ENCODE measurements at regions not wholly inside any gene's neighbourhood (a gene's known extent, or its start where the extent isn't known, plus 50 kb on each side); places are given as distances from the start of the nearest gene placed in this dataset.

- TF ChIP-seq CTCF (IDR thresholded peaks at IDR 0.05; ENCODE audit: low read depth, low read length) = no peak
- in situ Hi-C loops (cut with HindIII; ENCODE audit: low sequenced_read_pairs) = no loop called here
- DNase-seq (ENCODE audit: low read depth, low spot score) = no peak
- no peak overlapping the region for H3K4me3 ChIP-seq (ENCODE audit: low read depth, low read length)
Observed at GRCh38 chr6:92052513-92052912, 1366.8 kb downstream of the EPHA7 start.

DNA sequence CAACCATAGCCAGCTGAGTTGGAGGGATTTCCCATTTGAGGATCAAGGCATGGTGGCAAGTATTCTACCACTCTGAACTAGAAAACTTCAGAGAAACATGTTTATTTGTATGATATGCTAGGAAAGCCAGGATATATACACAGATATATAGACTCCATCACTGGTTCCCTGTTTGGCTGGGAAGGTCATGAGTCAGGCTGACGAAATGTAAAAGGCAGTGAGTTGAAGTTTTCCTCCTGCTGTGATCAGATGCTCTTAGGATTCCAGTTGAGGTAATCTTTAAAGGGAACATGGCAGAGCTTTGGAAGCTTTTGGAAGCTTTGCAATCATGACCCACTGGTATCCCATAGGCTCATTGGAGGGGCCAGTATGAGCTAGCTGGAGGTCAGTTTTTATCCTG lies 1369.1 kb downstream of the EPHA7 start:
- TF ChIP-seq CTCF (IDR thresholded peaks at IDR 0.05; ENCODE audit: low read depth, low read length) = no peak
- peak; percentile 51 for DNase-seq (ENCODE audit: low read depth, low spot score)
- no peak overlapping the region for H3K4me3 ChIP-seq (ENCODE audit: low read depth, low read length)
- in situ Hi-C loops (cut with HindIII; ENCODE audit: low sequenced_read_pairs) = no loop called here

DNA sequence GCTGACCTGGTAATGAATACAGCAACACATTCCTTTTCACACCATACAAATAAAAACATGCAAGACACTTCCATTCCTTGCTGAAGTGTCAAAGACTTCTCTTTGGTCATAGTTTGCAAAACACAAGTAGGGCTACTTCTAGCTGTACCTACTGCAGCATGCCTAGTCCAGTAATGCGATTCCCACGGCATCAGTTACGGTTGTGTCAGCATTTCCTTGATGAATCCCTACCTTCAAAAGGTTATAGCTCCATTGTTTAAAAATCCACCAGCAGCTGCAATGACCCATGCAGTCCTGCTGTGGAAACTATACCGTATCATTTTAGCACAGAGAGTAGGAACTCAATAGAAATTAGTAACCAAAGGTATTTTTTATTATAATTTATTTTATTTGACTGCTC lies 1371.5 kb downstream of the EPHA7 start:
- H3K4me3 ChIP-seq (ENCODE audit: low read depth, low read length) = no peak overlapping the region
- in situ Hi-C loops (cut with HindIII; ENCODE audit: low sequenced_read_pairs) = no loop called here
- DNase-seq (ENCODE audit: low read depth, low spot score) = no peak
- TF ChIP-seq CTCF (IDR thresholded peaks at IDR 0.05; ENCODE audit: low read depth, low read length) = no peak

DNA sequence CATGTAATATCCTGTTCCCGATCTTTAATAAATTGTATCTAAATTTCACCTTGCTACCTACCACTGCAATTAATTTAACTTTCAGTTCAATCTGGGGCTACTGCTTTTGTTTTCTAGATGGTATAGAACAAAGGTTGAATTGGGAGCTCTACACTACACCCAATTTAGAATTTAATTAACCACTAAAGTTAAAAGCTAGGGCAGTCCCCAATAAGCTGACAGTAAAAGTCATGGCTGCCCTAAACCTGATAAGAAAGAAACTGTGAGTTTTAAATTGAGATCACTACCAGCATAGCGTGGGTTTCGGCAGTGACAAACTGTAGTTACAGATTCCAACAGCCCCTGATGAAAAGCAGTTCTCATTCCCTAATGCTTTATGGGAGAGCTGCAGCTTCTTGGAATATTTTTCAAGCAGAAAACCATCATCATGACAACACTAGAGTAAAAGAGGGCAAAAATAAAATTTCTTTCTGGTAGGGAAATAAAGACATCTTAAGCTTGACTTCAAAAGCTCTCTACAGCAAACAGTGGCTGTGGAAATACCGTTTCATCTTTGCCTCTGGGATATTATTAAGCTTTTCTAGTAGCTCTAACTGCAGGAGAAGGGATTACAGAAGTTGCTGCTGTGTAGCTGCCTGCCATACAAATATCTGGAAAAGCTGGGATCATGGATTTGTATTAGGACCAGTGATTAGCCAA lies 1372.1 kb downstream of the EPHA7 start:
- TF ChIP-seq CTCF (IDR thresholded peaks at IDR 0.05; ENCODE audit: low read depth, low read length) = no peak
- H3K4me3 ChIP-seq (ENCODE audit: low read depth, low read length) = no peak overlapping the region
- in situ Hi-C loops (cut with HindIII; ENCODE audit: low sequenced_read_pairs) = no loop called here
- DNase-seq (ENCODE audit: low read depth, low spot score) = no peak

- no peak overlapping the region for H3K4me3 ChIP-seq (ENCODE audit: low read depth, low read length)
- in situ Hi-C loops (cut with HindIII; ENCODE audit: low sequenced_read_pairs) = no loop called here
- no peak for DNase-seq (ENCODE audit: low read depth, low spot score)
- no peak for TF ChIP-seq CTCF (IDR thresholded peaks at IDR 0.05; ENCODE audit: low read depth, low read length)
Observed at GRCh38 chr6:92044312-92044711, 1375.0 kb downstream of the EPHA7 start.

DNA sequence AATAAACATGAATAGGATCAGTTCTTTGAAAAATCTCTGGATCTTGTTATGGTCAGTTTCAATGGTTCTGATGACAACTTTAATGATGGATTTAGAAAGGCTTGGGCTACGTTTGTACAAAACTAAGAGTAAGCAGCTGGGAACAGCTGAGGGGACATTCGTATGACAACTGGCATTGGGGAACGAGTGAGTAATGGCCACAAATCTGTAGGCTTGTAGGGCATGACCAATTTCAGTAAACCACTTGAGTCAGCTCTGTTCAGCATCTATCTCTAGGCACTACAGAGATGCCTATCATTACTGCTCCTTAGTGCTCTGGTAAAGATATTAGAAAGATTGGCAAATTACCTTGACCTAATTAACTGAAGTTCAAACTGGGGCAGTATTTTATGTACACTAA lies 1375.6 kb downstream of the EPHA7 start:
- DNase-seq (ENCODE audit: low read depth, low spot score) = no peak
- in situ Hi-C loops (cut with HindIII; ENCODE audit: low sequenced_read_pairs) = no loop called here
- no peak overlapping the region for H3K4me3 ChIP-seq (ENCODE audit: low read depth, low read length)
- no peak for TF ChIP-seq CTCF (IDR thresholded peaks at IDR 0.05; ENCODE audit: low read depth, low read length)

All from astrocyte of the spinal cord (primary cell).